ENCODE measurements at regions not wholly inside any gene's neighbourhood (a gene's known extent, or its start where the extent isn't known, plus 50 kb on each side); places are given as distances from the start of the nearest gene placed in this dataset.
"Not testable (repeated sequence)": the region's sequence is repeated elsewhere in the genome, so short reads cannot be mapped to it uniquely, and the experiment has no call there.

- no peak for DNase-seq
Measured at GRCh38 chr6:158920311-158920905, 79.6 kb downstream of the RSPH3 start.

- no peak for DNase-seq
Measured at GRCh38 chr6:158919865-158920264, 80.1 kb downstream of the RSPH3 start.

GRCh38 chr6:158916617-158917016 is 83.4 kb downstream of the RSPH3 start:
- DNase-seq, result no peak

- no peak for DNase-seq
Measured at GRCh38 chr6:158914923-158915322, 85.1 kb downstream of the RSPH3 start.

GRCh38 chr6:158913580-158913979 is 86.4 kb downstream of the RSPH3 start:
- DNase-seq, result no peak

GRCh38 chr6:158912655-158913054 is 87.3 kb downstream of the RSPH3 start:
- DNase-seq, result no peak

GRCh38 chr6:158911746-158912480 is 88.1 kb downstream of the RSPH3 start:
- DNase-seq, result no peak

GRCh38 chr6:158910484-158911440 is 89.2 kb downstream of the RSPH3 start:
- no peak for DNase-seq

- DNase-seq, result no peak
Measured at GRCh38 chr6:158909938-158910337, 90.1 kb downstream of the RSPH3 start.

GRCh38 chr6:158908606-158909005 is 89.4 kb upstream of the EZR start:
- no peak for DNase-seq

- DNase-seq, result no peak
Measured at GRCh38 chr6:158907931-158908330, 88.8 kb upstream of the EZR start.

GRCh38 chr6:158906926-158907325 is 87.8 kb upstream of the EZR start:
- DNase-seq, result no peak

- no peak for DNase-seq
Measured at GRCh38 chr6:158905277-158905676, 86.1 kb upstream of the EZR start.

- no peak for DNase-seq
Measured at GRCh38 chr6:158903801-158904200, 84.6 kb upstream of the EZR start.

GRCh38 chr6:158900663-158901312 is 81.6 kb upstream of the EZR start:
- DNase-seq, result no peak

- DNase-seq, result no peak
Measured at GRCh38 chr6:158897236-158897635, 78.1 kb upstream of the EZR start.

- DNase-seq, result no peak
Measured at GRCh38 chr6:158895661-158896060, 76.5 kb upstream of the EZR start.

- no peak for DNase-seq
Measured at GRCh38 chr6:158894193-158894592, 75.0 kb upstream of the EZR start.

- no peak for DNase-seq
Measured at GRCh38 chr6:158892266-158892665, 73.1 kb upstream of the EZR start.

- not testable (repeated sequence) for DNase-seq
Measured at GRCh38 chr6:158891560-158891959, 72.4 kb upstream of the EZR start.

- not testable (repeated sequence) for DNase-seq
Measured at GRCh38 chr6:158888171-158888570, 69.0 kb upstream of the EZR start.

GRCh38 chr6:158886346-158886977 is 67.3 kb upstream of the EZR start:
- not testable (repeated sequence) for DNase-seq

GRCh38 chr6:158881884-158882283 is 62.7 kb upstream of the EZR start:
- not testable (repeated sequence) for DNase-seq
